ENCODE measurements at regions not wholly inside any gene's neighbourhood (a gene's known extent, or its start where the extent isn't known, plus 50 kb on each side); places are given as distances from the start of the nearest gene placed in this dataset.

DNA sequence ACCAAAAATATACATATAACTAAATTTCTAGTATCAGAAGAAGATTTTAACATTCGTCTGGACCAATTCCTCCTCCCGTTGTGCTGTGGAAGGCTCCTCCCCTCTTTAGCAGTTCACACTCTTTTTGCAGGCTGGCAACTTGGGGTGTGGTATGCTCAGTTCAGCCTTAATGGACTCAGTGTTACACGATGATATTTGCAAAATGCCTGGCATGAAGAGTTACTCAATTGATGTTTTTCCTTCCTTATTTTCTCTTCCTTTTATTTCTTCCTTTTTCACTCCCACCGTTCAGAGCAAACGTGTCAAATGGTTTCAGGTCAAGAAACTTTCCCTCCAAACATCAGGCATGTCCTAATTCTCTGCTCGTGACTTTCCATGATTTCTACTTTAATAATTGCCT is 248.3 kb downstream of the PHF14 start:
- TF ChIP-seq, protein P1, sequence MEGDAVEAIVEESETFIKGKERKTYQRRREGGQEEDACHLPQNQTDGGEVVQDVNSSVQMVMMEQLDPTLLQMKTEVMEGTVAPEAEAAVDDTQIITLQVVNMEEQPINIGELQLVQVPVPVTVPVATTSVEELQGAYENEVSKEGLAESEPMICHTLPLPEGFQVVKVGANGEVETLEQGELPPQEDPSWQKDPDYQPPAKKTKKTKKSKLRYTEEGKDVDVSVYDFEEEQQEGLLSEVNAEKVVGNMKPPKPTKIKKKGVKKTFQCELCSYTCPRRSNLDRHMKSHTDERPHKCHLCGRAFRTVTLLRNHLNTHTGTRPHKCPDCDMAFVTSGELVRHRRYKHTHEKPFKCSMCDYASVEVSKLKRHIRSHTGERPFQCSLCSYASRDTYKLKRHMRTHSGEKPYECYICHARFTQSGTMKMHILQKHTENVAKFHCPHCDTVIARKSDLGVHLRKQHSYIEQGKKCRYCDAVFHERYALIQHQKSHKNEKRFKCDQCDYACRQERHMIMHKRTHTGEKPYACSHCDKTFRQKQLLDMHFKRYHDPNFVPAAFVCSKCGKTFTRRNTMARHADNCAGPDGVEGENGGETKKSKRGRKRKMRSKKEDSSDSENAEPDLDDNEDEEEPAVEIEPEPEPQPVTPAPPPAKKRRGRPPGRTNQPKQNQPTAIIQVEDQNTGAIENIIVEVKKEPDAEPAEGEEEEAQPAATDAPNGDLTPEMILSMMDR (IDR thresholded peaks at IDR 0.05; ENCODE audit: control insufficient read depth, insufficient read depth, low read depth, low read length, missing control alignments): no peak
- no peak overlapping the region for H3K4me3 ChIP-seq (ENCODE audit: control insufficient read depth, low read depth, low read length)
- no peak for DNase-seq (ENCODE audit: low read depth)

DNA sequence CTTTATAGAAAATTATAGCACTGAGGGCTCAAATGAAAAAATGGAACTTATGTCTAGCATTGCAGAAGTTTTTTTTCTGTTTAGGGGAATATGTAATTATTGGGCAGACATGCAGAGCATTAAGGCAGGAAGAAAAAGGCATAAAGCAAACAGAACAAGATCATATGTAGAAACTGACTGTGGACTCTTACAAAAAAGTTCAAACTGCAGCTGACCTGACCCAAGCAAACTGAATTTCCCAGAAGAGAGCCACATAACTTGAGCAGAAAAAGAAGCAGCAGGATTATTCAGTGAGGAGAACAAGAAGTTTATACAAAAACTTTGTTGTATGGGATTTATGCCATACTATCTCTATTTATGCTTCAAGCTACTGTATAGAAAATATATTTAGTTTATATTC is 250.9 kb downstream of the PHF14 start:
- DNase-seq (ENCODE audit: low read depth): no peak
- H3K4me3 ChIP-seq (ENCODE audit: control insufficient read depth, low read depth, low read length): no peak overlapping the region
- TF ChIP-seq, protein P1 (IDR thresholded peaks at IDR 0.05; ENCODE audit: control insufficient read depth, insufficient read depth, low read depth, low read length, missing control alignments): no peak

DNA sequence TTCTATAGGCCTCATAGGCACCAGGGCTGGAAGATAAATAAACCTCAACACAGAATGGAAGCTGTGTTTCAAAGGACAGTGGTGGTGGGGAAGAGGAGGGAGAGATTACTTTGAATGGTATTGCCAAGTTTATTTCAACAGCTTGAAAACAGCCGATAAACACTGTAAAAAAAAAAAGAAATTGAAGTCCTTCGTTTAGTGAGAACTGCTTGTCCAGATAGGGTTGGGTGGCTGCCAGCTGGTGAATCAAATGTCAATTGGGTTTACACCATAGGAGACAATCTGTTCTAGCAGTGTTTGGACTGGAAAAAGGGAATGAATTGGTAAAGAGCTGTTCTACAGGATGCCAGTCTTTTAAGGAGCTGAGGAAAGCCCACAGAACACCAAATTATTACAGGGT is 254.8 kb downstream of the PHF14 start:
- DNase-seq (ENCODE audit: low read depth): no peak
- H3K4me3 ChIP-seq (ENCODE audit: control insufficient read depth, low read depth, low read length): no peak overlapping the region
- TF ChIP-seq, protein P1 (IDR thresholded peaks at IDR 0.05; ENCODE audit: control insufficient read depth, insufficient read depth, low read depth, low read length, missing control alignments): no peak

DNA sequence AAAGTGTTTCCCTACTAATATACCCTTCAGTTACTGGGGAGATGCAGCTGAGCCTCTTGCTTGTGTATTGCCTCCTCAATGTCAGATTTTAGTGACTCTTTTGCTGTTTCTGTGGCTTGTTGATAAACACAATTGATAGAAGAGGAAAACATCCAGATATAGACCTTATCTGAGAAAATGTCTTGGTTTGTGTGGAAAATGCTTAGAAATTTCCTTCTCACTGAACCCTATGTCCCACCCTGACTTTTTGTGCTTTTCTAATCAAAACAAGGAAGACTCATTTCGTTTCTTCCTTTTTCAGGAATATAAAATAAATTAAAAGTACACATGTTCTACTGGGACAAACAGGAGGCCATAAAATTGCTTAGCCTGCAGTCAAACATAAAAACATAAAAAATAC is 257.5 kb downstream of the PHF14 start:
- no peak for DNase-seq (ENCODE audit: low read depth)
- TF ChIP-seq, protein P1 (IDR thresholded peaks at IDR 0.05; ENCODE audit: control insufficient read depth, insufficient read depth, low read depth, low read length, missing control alignments): no peak
- no peak overlapping the region for H3K4me3 ChIP-seq (ENCODE audit: control insufficient read depth, low read depth, low read length)

DNA sequence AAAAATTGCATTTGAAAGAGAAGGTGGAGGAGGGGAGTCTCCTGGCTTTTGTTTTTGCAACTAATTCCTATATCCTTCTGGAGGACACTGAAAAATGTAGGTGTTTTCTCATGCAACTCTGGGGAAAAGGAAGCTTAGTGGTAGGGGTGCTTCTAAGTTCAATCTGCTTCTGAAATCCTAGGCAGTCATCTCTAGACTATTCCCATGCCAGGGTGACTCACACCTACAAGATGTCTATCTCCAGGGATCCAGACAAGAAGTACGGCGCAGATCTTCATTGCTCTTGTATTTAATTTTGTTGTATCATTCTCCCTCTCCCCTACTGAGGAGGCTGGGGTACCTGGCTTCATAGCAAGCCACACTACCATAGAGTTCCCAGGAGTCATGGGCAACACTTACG is 258.8 kb downstream of the PHF14 start:
- TF ChIP-seq, protein P1 (IDR thresholded peaks at IDR 0.05; ENCODE audit: control insufficient read depth, insufficient read depth, low read depth, low read length, missing control alignments): no peak
- H3K4me3 ChIP-seq (ENCODE audit: control insufficient read depth, low read depth, low read length): no peak overlapping the region
- no peak for DNase-seq (ENCODE audit: low read depth)

DNA sequence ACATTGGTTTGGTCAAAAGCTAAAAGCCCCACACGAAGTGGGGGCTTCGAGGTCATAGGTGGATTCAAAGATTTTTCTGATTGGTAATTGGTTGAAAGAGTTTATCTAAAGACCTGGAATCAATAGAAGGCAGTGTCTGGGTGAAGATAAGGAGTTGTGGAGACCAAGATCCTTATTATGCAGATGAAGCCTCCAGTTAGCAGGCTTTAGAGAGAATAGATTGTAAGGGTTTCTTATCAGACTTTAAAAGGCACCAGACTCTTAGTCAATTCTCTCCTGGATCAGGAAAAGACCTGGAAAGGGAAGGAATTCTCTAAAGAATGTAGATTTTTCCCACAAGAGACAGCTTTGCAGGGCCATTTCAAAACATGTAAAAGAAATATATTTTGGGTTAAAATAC is 260.2 kb downstream of the PHF14 start:
- no peak overlapping the region for H3K4me3 ChIP-seq (ENCODE audit: control insufficient read depth, low read depth, low read length)
- TF ChIP-seq, protein P1 (IDR thresholded peaks at IDR 0.05; ENCODE audit: control insufficient read depth, insufficient read depth, low read depth, low read length, missing control alignments): no peak
- no peak for DNase-seq (ENCODE audit: low read depth)

DNA sequence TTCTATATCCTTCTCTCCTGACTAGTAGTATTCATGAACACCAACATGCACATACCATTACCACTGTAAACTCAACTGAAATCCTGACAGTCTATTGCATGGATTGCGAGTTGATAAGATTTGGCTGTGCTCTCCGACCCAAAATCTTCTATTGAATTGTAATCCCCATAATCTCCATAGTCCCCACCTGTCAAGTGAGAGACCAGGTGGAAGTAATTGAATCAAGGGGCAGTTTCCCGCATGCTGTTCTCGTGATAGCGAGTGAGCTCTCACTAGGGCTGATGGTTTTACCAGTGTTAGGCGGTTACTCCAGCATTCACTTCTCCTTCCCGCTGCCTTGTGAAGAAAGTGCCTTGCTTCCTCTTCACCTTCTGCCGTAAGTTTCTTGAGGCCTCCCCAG is 261.8 kb downstream of the PHF14 start:
- H3K4me3 ChIP-seq (ENCODE audit: control insufficient read depth, low read depth, low read length): no peak overlapping the region
- no peak for DNase-seq (ENCODE audit: low read depth)
- TF ChIP-seq, protein P1 (IDR thresholded peaks at IDR 0.05; ENCODE audit: control insufficient read depth, insufficient read depth, low read depth, low read length, missing control alignments): no peak
